NCI-H345 treated with DMSO at 0.1 percent for 48 hours (cell line): ENCODE measurements at regions not wholly inside any gene's neighbourhood (a gene's known extent, or its start where the extent isn't known, plus 50 kb on each side); places are given as distances from the start of the nearest gene placed in this dataset.

ENCODE experiments used
- DNase-seq: peaks from one replicate; lab custom pipeline; 2025; ENCODE audit not compliant: unreplicated experiment; lab: John Stamatoyannopoulos, UW

DNA sequence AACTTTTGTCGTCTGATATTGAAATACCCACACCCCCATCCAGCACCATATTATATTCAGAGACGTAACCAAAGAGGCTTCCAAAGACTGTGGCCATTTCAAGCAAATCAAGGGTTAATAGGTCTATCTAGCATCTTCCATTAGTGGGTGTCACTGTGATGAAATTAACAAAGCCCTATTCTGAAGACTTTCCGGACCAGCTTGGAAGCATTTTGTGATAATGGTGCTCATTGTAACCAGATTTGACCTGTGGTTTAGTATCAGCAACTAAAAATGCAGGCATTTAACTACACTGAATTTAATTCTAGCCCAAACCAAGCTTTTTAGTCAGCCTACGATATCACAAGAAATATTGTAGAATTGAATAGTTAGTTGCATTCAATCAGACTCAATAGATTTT lies 309.7 kb upstream of the TENM3 start:
- DNase-seq: no peak

DNA sequence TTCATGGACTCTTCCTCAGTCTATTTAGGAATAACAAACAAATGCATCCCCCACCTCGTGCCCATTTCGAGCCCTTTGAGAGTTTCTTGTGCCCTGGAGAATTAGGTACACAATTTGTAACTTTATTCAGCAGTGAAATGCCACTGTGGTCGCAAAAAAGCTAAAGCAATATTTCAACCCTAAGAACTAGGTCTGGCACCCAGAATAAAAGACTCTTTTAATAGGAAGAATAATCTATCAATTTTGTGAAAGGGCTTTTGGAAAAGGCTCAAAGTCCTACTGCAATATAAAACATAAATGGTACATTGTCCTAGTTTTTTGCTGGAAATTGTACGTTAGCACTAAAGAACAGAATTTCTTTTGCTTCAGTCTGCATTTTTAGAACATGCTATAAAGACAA lies 304.6 kb upstream of the TENM3 start:
- DNase-seq: no peak

DNA sequence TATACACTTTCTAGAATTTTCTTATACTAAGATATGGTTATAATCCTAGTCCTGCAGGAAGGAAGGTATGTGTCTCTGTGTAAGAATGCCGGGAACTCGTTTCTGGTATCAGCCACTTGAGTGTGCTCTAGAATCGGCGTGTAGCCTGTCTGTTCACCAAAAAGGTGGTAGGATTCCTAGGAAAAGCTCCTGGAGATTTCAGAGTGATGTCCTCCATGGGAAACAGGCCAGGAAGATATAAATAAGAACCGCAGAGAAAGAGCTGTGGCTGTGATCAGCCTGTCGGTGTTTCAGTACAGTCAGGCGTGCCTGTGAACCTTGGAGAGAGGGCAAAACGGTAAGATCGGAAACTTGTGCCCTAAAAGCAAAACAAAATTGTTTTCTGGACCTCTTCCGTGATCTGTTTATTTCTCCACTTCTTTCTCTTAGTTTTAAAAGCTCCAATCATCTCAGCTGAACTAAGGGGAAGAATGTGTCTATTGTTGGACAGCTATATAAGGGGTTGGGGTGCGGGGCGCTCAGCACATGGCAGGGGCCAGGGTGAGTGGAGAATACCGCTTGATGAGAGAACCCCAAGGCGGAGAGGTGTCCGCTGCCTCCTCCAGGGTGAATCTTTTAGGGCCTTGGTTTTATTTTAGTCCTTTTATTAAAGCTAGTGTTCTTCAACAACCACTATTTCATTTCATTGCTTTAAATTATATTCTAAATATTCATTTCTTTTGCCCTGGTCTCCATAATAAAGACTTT lies 303.8 kb upstream of the TENM3 start:
- no peak for DNase-seq

DNA sequence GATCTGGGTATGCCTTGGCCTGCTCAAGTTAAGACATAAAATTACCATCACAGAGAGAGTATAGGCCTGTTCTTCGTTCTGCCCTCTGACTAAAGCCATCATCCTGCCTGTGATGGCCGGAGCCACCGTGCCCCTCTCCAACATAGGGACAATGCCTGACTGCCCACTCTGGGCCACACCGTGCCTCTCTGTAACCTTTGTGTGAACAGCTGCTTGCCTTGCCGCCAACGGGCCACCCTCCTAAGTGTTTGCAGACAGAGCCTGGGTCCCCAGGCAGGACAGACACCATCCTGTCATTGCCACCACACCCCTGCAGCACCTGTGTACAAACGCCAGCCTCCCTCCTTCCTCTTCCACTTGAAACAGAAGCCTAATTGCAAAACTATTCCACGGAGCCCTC lies 298.7 kb upstream of the TENM3 start:
- no peak for DNase-seq

DNA sequence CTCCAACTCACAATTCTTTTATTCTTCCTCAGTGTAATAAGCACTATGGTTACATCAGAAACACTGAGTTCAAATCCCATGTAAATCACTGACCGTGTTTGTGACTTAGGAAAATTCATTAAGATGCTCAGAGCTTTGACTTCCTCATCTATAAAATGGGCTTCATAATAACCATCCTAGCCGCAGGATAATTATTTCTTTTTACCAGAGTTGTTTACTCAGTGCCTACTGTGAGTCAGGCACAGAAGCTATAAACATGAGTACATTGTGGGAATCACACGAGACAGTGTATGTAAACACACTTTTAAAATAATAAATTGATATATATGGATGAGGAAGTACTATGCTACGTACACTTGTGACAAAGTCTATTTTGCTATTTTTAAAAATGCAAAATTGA lies 296.3 kb upstream of the TENM3 start:
- no peak for DNase-seq

DNA sequence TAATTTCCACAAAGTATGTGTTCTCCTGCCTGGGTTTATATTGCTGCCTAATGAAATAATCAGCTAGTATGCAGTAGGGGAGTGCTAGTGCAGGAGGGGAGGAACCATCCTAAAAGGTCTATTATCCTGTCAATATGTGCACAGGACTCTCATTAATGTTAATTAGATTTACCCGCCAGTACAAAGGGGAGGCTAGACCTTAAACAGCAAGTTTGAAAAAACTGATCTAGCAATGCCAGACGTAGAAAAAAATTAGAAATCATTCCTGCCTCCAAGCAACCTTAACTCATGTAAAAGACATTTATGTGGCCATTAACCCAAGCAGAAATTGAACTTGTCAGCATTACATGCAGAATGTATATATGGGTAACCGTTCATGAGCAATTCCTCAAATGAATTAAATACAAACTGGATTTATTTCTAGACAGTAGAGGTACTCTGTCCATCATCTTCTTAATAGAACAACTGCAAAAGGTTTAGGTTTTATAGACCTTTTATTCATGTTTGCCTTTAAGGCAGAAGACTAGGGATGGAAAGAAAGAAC lies 294.3 kb upstream of the TENM3 start:
- DNase-seq: no peak

DNA sequence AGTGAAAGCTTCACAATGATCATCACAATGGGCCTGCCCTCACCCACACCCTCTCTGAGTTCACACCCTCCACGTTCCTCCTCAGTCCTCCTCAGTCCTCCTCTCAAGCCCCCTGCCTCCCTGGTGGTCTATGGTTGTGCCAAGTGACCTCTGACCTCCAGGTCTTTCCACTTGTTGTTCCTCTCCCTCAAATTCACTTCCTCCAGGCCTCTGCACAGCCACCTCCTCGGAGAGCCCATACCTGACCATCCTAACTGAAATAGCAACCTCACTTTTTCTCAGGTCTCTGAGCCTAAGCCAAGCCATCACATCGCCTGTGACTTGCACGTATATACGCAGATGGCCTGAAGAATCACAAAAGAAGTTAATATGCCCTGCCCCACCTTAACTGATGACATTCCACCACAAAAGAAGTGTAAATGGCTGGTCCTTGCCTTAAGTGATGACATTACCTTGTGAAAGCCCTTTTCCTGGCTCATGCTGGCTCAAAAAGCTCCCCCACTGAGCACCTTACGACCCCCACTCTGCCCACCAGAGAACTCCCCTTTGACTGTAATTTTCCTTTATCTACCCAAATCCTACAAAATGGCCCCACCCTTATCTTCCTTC lies 293.4 kb upstream of the TENM3 start:
- DNase-seq: no peak

DNA sequence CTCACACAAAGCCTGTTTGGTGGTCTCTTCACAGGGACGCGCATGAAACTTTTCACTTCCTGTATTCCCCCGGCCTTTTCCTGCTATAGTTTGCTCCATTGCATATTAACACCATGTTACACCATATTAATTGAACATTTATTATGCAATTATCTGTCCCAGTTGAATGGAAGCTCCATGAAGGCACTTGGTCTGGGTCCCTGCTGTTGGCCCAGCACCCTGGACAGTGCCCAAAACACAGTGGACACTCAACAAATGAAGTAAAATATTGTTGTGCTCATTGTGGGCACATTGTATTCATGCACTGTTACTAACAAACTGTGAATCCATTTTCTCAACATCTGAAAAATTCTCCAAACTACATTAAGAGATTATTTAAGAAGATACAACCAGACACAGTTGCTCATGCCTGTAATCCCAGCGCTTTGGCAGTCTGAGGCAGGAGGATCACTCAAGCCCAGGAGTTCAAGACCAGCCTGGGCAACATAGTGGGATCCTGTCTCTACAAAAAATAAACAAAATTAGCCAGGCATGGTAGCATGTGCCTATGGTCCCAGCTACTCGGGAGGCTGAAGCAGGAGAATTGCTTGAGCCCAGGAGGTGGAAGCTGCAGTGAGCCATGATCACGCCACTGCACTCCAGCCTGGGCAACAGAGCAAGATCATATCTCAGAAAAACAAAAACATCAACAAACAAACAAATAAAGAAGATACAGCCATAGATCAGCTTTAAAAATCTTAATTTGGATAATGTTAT lies 292.7 kb upstream of the TENM3 start:
- DNase-seq: no peak

DNA sequence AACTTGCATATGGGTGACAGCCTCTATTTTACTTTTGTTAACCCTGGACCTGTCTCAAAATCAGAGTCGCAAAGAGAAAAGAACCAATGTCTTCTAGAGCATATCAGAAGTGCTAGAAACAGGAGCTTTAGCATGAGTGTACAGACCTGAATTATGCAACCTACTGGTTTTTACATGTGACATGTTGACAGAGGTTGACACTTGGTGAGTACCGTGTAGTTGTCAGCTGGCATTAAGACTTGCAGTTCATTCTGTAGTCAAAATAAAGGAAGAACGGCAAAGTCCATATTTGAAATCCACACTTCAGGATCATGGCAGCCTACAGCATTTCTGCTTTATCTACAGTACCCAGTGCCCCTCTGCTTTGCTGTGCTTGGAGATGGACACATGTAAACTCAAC lies 291.9 kb upstream of the TENM3 start:
- no peak for DNase-seq

DNA sequence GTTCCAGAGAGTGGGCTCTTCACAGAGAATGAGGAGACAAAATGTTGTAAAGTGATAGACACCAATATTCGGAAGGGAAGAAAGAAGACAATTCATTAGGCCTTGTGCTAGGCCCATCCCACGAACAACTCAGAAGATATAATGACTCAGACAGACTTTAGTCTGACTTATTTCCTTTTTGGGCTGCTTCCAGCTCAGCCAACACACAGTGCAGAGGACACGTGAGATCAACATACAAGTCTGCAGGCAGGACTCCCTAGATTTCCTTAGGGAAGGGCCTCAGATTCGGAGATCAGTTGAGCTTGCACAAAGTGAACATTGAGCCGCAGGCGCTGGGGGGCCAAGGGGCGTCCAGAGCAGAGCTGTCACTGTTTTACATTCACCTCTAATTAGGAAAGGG lies 290.7 kb upstream of the TENM3 start:
- DNase-seq: no peak

DNA sequence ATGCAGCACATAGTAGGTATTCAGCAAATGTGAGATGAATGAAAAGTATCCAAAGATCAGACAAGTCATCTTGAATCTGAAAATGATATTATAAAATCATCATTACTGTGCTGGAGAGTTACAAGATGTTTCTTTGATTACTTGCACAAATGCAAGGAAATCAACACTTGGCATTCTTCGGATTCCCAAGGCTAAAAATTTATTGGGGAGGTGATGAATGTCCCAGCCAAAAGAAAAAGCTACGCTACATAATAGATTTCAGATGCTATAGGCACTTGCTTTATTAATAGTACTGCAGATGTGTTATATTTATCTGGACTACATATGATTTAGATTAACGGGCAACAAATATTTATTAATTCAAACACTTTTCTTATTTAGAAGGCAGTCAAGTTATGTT lies 286.7 kb upstream of the TENM3 start:
- DNase-seq: no peak

DNA sequence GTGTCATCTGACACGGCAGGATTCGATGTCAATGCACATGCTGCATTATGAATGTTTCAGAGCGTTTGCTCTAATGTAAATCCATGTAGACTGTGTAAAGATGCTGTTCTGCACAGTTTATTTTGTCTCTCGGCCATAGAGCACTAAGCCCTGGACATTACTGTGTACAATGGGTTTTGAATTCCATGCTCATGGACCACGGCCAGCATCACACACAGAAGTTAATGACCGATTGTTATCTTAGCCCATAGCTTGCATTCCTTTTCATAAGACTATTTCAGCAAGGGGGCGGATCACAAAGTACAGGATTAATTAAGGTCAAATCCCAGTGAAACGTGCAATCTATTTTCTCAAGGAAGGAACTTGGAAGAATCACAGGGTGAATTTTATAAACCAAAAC lies 286.1 kb upstream of the TENM3 start:
- DNase-seq: no peak

DNA sequence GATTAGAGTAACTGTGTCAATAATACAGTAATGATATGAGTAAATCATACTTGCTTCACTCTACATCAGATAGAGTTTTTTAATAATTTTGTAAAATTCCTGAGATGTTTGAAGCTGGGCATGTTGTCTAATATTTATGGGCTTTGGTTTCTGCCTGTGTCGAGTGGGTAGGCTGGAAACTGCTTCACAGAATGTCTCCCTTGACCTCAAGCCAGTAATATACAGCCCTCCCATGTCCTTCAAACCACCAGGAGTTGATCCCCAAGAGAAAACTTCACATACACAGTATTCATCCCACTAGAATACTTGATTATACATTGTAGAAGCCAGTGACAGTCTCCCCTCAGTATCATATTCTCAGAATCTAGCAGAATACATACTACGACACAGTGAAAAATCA lies 284.8 kb upstream of the TENM3 start:
- no peak for DNase-seq

DNA sequence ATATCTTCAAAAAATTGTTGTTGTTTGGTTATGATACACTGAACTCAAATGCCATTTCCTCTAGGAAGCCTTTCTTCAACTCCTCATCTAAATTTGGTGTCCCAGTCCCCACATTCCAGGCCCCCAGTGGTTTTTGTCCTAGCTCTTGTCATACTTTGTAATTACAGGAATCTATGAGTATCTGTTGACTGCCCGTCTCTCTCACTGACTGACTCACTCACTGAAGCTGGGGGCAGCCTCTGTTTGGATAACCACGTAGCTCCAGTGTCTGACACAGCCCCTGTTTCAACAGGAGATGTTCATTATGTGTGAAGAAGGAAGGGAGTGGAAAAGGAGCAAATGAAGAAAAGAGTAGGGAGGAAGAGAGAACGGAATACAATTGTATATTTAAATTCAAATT lies 284.1 kb upstream of the TENM3 start:
- DNase-seq: no peak

DNA sequence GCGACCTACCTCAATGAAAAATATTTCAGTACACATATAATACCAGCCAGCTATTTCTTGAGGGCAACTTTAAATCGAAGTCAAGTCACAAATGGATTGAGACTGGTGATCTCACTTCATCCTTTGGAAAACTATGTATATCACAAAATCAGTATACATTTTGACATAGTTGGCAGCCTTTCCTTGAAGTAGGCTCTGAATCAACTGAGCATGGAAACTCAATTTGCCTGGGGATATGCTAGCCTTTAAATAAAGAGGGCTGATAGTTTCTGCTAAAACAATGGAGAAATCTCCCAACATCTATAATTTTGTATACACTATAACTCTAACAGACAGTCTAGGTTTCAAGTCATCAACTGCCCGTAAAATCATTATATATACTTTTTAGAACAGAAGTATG lies 282.8 kb upstream of the TENM3 start:
- DNase-seq: no peak

DNA sequence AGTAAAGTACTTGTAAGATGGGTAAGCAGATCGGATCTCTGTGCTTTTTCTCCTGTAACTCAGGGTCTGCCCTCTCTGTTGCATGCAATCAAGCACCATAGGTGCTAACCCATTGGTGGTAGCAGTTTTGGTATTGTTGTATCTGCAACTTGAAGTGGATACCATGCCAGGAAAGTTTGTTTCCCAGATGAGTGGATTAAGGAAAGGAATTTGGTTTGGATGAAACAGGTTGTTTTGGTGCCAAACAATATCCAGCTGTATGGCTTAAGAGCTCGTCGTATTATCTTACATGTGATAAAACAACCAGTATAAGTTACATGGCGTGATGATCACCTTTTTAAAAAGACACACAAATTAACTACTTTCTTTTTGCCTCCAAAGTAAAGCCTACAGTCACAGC lies 280.9 kb upstream of the TENM3 start:
- no peak for DNase-seq

DNA sequence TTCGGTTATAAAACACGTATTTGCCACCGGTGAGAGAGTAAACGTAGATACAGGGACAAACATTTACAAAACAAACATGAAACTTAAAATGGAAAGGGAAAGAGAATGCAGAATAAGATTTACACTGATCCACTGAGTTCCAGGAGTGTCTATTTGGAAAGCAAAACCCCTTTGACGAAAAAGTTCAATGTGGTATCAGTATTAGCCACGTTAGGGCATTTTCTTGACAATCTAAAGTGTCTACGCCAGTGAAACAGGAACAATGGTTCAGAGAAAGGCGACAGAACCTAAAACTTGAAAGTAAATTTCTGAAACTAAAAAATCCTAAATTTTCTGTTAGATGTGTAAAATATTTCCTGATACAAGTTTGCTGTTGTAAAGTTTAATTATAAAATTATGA lies 278.5 kb upstream of the TENM3 start:
- no peak for DNase-seq

DNA sequence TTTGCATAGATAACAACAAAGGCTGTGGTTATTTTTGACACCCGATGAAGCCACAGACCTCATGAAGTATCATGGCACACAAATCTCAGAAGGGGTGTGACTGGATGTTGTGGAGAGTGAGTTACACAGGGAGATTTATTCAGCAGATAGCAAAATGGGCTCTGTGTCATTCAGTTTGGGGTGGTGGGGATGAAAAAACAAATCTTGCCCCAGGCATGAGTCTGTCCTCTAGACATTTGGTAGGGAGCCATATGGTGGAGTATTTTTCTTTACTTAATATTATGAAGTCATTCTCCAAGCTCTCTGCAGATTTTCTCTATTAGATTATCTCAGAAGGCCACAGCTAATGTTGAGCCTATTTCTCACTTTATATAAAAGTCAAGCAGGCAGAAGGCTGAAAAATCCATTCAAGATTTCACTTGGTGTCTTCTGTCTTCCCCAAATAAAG lies 277.1 kb upstream of the TENM3 start:
- DNase-seq: no peak

DNA sequence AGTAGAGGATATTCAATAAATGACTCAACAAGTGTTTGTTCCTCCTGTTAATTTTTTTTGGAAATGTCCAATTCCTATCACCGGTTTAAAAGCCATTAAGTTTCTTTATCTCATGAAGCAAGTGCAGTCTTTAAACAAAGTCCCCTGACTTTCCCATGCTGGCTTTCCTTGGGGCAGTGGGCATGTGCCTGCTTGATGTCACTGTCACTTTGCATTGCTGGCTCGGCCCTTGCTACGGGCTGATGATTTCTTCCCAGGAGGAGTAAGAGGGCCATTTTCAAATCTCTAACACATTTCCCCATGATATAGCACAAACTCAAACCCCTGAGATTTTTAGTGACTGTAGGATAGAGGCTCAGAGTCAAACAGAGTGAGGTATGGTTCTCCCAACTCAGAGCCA lies 275.8 kb upstream of the TENM3 start:
- DNase-seq: no peak

DNA sequence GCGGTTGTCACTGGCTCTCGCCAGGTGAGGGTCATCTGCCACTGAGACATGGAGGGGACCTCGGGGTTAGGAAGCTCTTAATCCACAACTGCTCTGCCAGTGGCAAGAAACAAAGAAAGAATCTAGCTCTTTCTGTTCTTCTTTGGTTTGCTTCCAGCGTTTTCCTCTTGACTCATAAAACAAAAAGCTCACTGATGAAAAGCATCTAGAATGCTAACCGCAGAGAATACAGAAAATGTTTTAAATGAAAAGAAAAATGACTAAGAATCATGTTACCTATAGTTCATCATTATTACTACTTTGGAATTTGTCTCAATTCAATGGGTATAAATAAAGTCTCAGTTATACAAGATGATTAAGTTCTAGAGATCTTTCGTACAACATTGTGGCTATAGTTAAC lies 274.8 kb upstream of the TENM3 start:
- no peak for DNase-seq

DNA sequence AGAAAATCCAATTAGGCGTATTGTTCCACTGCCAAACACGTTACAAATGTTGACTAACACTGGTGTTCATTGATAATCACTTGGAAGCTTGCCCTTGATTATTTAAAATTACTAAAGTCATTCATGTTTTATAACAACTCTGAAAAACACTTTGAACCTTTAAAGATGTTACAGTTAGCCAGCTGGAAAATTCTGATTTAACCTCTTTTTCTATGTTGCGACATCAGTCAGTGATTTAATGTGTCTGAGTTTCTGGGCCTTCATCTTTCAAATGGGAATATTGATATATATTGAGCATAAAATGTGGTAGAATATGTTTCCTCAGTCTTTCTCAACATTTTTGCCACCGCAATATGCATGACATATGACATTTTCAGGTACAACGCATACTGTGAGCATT lies 274.1 kb upstream of the TENM3 start:
- no peak for DNase-seq

DNA sequence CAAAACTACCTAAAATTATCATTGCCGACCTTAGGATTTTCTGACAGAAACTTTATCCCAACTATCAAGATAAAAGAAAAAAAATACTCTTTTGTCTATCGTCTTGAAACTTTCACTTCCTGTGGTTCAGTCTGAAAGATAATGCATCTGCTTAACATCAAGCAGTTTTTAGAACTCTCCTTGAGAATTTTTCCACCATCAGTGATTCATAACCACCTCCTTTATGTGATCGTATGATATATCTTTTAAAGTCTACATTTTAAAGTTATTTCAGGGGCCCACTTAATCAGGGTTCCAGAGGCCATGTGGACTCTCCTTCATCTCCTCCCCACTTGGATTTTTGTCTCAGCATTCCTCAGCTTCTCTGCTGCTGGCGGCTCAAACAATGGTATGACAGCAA lies 272.8 kb upstream of the TENM3 start:
- DNase-seq: no peak
